Fibroblast of skin of left biceps (primary cell): ENCODE measurements at regions not wholly inside any gene's neighbourhood (a gene's known extent, or its start where the extent isn't known, plus 50 kb on each side); places are given as distances from the start of the nearest gene placed in this dataset.
A peak's percentile ranks its signal among the peaks of the same experiment; 100 is the strongest.

Experiments used
- DNase-seq, 2 experiments: peaks; one replicate each; pipeline ENCODE4 v3.0.0-alpha.2; 2013; ENCODE audit warnings: low read depth in 2 of 2

DNA sequence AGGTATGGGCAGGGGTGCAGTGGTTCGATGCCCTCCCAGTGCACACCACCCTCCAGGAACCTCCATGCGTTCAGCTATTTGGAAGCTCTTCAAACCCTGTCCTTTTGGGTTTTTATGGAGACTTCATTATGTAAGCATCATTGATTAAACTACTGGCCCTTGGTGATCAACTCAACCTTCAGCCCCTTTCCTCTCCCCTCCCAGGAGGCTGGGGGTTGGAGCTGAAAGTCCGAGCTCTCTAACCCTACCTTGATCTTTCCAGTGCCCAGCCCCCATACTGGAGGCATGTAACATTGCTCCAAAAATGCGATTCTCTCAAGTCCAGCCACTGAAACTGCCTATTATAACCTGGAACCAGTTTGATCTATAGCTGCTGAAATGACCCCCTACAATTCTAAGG is 188.1 kb downstream of the IPO8 start:
- no peak for DNase-seq

DNA sequence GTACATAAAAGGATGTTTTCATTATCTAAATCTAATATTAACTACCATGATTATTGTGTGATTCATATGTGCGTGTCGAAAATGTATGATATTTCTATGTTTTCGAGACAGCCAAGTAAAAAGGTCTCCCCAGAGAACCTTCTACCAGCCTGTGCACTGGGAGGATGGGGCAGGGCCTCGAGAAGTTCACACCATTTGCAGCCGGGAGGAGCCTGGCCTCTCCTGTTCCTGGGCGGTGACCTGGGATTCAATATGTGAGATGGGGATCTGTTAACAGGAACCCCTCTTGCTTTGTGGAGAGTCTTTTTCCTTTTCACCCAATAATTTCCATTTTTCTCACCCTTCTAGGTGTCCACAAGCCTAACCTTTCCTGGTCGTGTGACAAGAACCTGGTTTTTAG is 189.3 kb downstream of the IPO8 start:
- DNase-seq: no peak

DNA sequence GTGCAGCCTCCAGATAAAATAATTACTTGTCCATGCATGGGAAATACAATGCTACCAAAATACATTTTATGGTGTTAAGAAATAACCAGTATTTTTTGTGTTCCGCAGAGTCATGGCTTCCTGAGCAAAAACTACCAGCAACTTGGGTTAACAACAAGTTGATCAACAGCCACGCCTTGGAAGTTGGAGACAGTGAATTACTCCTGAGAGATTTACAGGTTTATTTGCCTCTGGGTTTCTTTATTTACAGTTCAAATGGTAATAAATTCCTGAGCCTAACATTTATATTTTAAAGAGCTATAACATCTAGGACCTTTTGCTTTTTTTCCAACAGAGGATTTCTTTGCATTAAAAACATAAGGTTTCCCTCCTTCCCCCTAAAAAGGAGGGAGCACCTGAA is 194.0 kb downstream of the IPO8 start:
- no peak for DNase-seq

DNA sequence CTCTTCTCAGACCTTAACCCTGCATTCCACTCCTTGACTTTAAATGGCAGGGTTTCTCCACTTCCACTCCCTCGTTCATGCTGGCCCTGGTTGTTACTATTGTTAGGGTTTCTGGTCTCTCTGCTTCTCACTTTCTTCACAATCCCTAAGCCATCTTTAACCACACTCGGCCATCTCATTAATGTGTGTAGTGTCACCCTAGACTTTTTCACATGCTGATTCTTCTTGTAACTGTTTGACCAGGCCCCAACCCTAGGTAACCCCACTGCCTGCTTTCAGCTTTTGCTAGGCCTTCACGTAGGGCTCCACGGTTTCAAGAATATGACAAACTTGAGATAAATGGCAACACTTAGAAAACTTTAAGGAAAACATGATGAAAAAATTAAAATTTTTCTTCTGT is 195.1 kb downstream of the IPO8 start:
- DNase-seq: no peak

DNA sequence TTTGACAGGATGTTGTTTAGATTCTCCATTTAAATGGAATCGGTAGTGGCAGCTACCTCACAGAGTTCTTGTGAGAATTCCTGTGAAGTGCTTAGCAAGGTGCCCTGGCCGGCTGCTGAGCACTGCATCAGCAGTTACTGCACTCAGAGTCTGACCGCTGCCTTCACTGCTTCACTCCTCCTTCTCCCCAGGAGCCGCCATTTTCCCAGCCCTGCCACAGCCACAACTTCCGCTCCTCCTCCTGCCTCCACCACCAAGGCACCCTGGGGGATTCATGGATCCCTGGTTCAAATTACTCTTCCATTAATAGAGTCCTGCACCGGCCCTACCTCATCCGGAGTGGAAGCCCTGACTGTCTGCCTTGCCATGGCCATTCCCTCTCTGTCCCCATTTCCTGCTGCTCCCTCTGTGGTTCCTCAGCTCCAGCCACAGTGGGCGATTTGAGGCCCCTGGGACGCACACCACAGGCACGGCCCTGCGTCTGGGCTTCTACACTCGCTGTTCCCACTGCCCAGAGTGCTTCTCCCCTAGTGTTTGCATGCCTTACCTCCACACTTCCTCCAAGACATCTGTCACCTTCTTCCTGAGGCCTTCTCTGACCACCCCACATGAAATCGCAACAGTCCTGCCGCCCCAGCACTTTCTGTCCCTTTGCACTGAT is 210.3 kb downstream of the IPO8 start:
- no peak for DNase-seq

DNA sequence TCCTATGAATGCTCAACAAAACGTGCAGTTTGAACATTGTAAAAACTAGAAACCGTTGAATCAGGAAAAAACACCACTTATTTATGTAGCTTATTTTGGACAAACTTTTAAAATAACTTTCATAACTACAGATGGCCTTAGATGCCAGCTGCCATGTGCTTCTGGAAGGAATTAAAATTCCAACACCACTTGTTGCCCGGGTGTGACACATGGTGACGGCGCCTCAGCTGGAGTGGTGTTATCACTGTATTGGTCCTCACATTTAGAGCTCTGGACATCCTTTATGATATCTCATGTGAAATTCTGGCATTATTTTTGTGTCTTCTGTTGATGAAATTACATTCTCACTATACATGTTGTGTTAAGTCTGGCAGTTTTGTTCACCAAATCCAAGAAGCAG is 211.0 kb downstream of the IPO8 start:
- no peak for DNase-seq

DNA sequence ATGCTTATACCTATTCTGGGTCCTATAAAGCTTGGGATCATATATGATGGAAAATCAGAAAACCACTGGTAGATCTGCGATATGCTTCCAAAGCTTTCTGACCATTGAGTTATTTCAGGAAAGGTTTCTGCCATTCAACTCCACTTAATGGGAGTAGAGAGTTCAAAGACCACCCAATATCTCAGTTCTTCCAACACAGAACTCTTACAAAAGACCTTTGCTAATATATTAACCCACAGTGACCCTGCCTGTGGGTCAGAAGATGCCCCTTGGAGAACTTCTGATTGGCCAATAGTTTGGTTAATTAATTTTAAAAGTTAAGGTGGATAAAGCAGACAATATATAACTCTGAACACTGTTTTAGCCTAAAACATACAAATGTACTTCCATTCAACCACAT is 213.0 kb downstream of the IPO8 start:
- no peak for DNase-seq

DNA sequence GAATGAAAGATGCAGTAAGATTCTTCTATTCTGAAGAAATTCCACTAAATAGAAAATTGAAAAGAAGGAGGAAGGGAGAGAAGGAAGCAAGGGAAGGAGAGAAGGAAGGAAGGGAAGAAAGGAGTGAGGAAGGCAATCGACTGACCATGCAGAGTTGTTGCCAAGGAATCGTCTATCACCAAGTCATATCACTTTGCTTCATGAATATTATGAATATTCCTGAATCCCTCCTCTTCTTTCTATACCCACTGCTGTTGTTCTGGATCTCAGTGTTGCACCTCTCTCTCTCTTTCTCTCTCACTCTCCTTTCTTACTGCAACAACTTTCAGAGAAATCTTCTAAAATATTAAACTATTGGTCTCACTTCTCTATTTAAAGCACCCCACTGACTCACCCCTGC is 222.4 kb downstream of the IPO8 start:
- no peak for DNase-seq

DNA sequence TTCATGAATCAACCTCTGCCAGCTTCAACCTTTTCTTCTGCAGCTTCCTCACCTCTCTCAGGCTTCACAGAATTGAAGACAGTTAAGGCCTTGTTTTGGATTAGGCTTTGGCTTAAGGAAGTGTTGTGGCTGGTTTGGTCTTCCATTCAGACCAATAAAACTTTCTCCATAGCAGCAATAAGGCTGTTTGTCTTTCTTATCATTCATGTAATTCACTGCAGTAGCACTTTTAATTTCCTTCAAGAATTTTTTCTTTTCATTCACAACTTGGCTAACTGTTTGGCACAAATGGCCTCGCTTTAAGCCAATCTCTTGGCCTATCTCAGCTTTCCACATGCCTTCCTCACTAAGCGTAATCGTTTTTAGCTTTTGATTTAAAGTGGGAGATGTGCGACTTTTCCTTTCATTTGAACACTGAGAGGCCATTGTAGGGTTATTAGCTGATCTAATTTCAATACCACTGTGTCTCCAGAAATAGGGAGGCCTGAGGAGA is 229.5 kb downstream of the IPO8 start:
- DNase-seq: no peak

DNA sequence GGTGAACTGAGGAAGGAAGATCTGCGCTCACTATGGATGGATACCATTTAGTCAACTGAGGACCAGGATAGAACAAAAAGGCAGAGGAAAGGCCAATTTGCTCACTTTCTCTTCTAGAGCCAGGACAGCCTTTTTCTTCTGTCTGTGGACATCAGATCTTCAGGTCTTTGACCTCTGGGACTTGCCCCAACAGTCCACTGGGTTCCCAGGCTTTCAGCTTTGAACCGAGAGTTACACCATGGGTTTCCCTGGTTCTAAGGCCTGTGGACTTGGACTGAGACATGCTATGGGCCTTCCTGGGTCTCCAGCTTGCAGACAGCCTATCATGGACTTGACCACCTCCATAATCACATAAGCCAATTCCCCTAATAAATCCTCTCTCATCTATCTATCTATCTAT is 232.0 kb downstream of the IPO8 start:
- no peak for DNase-seq

DNA sequence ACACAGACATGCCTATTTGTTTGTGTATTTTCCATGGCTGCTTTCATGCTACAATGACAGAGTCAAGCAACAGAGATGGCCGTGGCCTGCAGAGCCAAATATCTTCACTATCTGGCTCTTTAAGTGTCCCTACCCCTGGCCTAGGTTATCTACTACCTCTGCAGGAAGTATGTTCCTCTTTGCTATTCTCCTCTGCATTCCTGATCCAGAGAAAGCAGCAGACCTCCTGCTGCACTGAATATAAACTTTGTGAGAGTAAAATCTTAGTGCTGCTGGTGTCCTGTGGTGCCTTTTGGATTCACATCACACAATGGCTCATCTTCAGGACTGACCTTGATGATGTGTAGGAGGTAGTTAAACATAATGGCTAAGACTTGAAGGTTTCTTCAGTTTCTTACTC is 233.4 kb downstream of the IPO8 start:
- no peak for DNase-seq

DNA sequence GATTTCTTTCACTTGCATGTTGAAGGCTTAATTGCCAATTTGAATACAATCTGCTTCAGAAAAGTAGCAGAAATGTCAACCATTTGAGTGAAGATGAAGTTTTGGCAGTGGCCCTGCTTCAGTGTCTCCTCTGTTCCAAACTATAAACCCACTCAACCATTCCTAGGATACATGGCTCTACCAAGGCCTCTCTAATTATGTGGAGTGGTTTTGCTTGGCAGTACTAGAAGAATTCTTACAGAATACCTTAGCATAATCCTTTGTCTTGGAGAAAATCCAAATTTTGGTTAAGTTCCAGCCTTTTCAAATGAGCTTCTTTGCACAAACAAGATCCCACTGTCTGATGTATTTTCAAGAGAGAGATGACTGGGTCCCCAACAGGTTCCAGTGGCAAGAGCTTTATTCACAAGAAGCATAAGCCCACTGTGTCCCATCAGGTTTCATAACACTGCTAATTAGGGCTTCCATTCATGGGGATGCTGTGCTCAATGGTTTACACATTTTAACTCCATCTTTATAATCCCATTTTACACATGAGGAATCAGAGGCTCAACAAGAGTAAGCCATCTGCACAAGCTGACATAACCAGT is 234.5 kb downstream of the IPO8 start:
- DNase-seq: no peak

DNA sequence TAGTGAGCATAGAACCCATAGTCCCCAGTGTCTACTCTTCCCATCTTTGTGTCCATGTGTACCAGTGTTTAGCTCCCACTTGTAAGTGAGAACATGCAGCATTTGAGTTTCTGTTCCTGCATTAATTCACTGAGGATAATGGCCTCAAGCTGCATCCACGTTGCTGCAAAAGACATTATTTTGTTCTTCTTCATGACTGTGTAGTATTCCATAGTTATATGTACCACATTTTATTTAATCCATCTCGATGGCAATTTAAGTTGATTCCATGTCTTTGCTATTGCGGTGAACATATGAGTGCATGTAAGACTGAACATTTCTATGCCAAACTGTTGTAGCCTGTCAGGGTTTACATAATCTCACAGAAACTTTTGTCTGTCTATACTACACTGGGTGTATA is 237.2 kb downstream of the IPO8 start:
- no peak for DNase-seq

DNA sequence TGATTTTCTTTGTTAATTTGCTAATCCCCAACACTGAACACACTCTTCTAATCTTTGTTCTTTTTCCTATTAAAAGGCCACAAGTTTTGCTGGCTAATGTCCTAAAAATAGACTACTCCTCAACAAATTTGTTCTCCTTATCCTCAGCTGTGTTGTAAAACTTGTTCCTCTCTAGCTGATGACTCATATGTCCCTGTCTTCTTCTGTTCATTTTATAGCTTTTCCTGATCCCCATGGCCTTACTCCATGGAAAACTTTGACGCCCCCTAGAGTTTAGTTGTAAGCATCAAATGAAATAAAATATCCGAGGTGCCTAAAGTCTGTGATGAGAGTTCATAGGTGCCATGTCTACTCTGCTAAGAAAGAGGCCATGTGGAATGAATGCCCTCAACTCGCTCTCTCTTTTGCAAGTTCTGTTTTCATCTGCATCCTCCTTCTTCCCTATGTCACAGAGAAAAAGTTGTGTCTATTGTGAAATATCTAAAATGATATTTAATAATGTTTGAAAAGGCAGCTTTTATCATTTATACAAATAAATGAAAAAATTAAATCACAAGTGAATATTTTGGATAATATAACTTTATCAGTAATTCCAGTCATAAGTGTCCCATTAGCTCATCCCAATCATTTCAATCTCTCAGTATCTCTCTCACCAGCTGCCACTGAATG is 237.9 kb downstream of the IPO8 start:
- peak; percentile 44 to 51 for DNase-seq

DNA sequence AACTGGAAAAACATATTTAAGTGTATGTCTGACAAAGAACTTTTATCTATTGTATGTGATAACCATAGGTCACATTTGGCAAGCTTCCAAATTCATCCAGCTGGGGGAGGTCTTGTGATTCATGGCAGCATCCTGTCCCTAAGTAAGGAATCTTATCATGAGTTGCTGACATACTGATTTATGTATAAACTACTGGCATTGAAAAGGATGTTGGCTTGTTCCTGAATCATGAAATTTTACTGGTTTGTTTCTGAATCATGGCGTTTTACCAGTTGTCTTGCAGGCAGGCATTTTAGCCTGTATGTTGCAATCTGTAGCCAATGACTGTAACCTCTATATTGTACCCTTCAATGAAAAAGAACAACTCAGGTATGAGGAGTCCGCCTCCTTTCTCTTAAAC is 244.8 kb downstream of the IPO8 start:
- no peak for DNase-seq

DNA sequence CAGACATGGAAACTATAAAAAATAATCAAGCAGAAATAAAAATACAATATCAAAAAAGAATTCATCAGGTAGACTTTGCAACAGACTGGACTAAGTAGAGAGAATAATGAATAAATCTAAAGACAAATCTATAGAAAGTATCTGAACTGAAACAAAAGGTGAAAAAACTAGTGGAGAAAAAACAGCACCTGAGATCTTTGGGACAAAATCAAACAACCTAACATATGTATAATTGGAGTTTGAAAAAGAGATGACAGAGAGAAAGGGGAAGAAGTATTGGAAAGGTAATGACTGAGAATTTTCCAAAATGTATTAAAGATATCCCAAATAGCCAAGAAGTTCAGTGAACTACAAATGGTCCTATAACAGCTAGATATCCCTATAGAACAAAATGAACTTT is 245.4 kb downstream of the IPO8 start:
- DNase-seq: no peak

DNA sequence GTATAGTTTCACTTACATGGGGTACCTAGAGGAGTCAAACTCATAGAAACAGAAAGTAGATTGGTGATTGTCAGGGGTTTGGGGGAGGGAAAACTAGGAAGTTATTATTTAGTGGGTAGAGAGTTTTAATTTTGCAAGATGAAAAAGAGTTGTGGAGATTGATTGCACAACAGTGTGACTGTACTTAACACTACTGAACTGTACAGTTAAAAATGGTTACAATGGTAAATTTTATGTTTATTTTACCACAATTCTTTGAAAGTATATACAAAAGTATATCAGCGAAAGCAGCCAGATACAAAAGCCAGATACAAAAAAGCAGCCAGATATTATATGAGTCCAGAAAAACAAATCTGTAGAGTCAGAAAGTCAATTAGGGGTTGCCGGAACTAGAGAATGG is 247.6 kb downstream of the IPO8 start:
- no peak for DNase-seq

DNA sequence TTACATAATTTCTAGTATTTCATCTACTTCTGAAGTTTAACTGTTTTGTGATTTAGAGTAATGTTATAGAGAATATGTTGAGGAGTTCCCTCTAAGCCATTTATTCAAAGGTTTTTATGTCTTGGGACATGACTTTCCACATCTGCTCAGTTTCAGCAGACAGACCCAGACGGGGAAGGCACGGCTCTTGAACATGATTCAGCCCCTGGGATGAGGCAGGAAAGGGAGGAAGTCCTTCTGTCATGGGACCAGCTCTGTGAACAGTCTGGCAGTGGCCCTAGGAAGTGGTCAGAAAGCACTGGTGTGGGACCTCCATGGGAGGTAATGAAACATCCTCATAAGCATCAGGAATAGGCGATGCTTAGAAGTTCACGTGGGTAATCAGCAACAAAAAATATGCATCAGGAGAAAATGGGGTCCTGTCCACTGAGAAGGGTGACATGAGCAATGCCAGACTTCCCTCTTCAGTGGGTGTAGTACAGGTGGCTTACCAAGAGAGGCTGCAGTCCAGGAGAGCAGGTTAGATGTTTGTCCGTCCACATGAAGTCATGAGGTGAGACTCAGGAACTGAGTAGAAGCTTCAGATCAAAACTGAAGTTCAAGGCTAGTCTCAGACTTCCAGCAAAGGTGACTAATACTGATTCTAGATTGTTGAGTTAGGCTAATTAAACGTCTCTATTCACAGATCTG is 248.5 kb downstream of the IPO8 start:
- no peak for DNase-seq

DNA sequence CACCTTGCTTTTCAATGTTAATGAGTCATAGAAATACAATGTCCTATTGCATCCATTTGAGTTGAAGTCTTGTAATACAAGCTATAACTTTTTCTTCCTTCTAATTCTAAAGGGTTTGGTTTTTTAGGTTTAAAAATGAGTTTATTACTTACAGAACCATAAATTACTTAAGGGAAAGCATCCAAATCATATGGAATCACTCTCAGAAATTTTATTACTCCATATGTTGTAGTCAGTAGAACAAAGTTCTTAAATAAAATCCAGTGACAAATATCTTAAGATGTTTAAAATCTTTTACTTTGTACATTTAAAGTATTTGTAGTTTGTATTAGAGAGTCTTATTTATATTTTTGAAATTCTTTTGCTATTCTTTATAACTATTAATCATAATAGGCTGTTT is 253.2 kb downstream of the IPO8 start:
- no peak for DNase-seq

DNA sequence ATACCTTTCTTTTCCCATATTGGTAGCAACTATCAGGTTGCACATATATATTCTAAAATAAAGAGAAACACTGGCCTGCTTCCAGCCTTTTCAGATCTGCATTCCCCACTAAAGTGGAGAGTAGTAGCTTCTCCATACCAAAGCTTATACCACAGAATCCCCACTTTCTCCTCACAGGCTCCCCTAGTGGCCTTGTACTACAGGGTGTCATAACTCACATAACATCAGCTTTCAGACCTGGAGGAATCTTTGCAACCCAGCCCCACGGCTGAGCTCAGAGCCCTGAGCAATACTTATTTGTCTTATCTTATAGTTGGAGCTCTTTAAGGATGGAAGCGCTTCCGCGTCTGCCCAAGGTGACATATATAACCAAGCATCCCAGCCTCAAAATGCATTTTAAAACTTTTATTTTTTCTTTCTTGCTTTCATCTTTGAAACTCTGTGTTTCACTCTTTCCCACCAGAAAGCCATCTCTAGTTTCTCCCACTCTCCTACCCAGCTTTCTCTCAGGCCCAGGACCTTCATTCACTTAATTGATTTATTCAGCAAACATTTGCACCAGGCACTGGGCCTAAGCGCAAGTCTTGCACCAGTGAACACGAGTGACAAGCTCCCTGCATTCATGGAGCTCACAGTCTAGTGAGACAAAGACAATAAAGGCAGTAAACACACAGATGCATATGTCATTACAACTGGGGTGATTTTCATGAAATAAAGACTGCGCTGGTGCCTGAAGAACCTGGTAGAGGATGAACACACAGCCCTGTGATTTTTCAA is 254.7 kb downstream of the IPO8 start:
- no peak for DNase-seq

DNA sequence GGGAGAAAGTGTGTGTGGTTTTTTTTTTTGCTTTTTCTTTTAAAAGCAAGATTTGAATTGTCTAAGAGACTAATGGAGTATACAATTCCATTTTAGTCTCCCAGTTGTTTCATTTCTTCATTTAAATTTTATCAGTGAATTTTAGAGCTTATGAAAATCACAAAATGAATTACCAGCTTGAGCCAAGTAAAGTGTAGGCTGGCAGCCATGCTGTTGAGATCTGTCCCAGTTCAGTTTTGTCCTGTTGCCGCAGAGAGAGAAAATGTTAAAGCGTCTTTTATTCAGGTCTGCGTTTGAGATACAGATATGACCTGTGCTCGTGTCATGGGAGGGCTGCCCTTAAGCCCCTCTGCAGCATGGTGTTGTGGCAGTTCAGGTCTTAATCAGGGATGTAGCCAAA is 256.5 kb downstream of the IPO8 start:
- no peak for DNase-seq

DNA sequence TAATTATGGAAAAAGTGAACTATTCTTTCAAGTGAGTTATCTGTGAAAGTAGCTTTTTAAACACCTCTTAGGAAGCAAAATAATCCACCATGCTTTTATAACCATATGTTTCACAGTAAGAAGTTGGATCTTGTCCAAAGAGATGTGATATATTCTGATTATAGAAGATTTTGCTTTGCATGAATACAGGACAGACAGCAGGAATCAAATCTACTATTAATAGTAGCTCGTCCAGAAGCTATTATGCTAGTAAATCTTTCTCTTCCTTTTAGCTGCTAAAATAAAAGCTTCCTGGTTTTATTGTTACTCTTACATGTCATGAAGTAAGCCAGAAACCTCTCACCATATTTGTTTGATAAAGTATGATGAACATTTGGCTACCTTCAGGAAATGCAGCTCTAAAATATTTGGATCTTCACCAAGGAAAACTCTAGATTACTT is 257.0 kb downstream of the IPO8 start:
- DNase-seq: no peak
